SH-SY5Y (cell line): ENCODE measurements at regions not wholly inside any gene's neighbourhood (a gene's known extent, or its start where the extent isn't known, plus 50 kb on each side); places are given as distances from the start of the nearest gene placed in this dataset.

Experiments
- GATA2 ChIP-seq: IDR thresholded peaks from 2 replicates; pipeline ENCODE4 v1.6.1; 2011; ENCODE audit warnings: mild to moderate bottlenecking, low read depth, low read length
- GATA3 ChIP-seq: IDR thresholded peaks from 2 replicates; pipeline ENCODE4 v1.6.1; 2011; ENCODE audit warnings: low read depth, mild to moderate bottlenecking, low read length, moderate library complexity

GRCh38 chr7:145289384-145289783 lies 453.5 kb upstream of the TPK1 start:
- TF ChIP-seq GATA2 (no peak), GATA3 (no peak)
